ENCODE measurements at regions not wholly inside any gene's neighbourhood (a gene's known extent, or its start where the extent isn't known, plus 50 kb on each side); places are given as distances from the start of the nearest gene placed in this dataset.
A peak's percentile ranks its signal among the peaks of the same experiment; 100 is the strongest.

DNA sequence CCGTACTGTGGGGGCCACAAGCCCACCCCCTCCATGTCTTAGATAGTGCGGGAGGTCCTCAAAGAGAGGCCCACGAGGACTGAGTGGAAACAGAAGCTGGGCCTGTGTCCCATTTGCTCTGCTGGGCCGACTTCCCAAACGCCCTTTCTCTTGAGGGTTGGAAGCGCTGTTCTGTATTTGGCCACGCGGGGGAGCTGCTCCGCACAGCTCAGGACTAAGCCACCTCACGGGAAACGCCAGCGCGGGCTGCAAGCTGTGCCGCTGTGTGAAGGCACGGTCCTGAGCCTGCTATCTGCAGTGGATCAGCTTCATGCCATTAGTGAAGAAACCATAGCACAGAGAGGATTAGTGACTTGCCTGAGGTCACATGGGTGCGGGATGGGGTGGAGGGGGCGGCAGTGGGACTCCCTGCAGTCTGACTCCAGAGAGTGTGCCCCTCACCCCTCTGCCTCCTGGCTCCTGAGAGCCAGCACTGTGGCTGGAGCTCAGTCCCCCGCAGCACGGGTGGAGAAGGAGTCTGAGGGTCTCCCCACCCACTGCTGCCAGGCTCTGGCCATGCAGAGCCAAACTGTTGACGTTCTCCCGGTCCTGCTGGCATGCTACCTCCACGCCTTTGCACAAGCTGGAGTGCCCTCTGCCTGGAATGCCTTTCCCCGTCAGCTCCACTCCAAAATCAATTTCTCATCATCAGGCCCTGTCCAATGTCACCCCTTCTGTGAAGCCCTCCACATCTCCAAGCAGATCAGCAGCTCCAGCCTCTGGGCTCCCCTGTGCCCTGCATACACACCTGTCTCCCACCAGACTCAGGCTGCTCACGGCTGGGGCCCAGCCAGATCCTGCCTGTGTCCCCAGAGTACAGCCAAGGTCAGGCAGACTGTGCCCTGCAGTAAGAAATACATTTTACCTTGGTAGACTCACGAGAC, 51.5 kb upstream of the LRRC32 start:
- intact Hi-C loops (cut with DNase I), result no loop called here
- no peak overlapping the region for H3K4me3 ChIP-seq
- TF ChIP-seq POLR2A (IDR thresholded peaks at IDR 0.05), result no peak
- peak; percentile 62 to 91 (median 82) for TF ChIP-seq CTCF (IDR thresholded peaks at IDR 0.05)

GRCh38 chr11:76723142-76723541, 52.6 kb upstream of the LRRC32 start:
- Histone ChIP-seq H3K27me3 (no peaks in the 10 kb centered on the region), H3K9me3 (replicated peaks in 1 of 3) (no peaks in the 10 kb centered on the region), H3K36me3 (replicated peaks in 1 of 2) (no peaks in the 10 kb centered on the region), H3K27ac (no peak overlapping the region), H3K4me1 (replicated peaks in 1 of 2) (peaks cover 0 to 6% of the 10 kb centered on the region in 2 donors), H3K4me3 (no peak overlapping the region)
- DNase-seq, result no peak
- TF ChIP-seq POLR2A (IDR thresholded peaks at IDR 0.05) (no peak), CTCF (IDR thresholded peaks at IDR 0.05) (no peak)
- 60 to 75% (median 74%) methylated on average over 1 to 2 of the region's 2 CpGs for WGBS, 4 donors
- intact Hi-C loops (cut with DNase I), result no loop called here

More for the DNA sequence above, 51.5 kb upstream of the LRRC32 start:
- no peaks in the 10 kb centered on the region for H3K36me3 ChIP-seq (replicated peaks in 1 of 2)
- 15 to 34% (median 16%) methylated on average over 12 to 25 of the region's 25 CpGs for WGBS, 4 donors
- H3K27me3 ChIP-seq, result no peaks in the 10 kb centered on the region
- DNase-seq, result peak; percentile 84 to 94 (median 91)
- peaks cover 0 to 6% of the 10 kb centered on the region in 2 donors for H3K4me1 ChIP-seq (replicated peaks in 1 of 2)
- H3K27ac ChIP-seq, result no peak overlapping the region
- no peaks in the 10 kb centered on the region for H3K9me3 ChIP-seq (replicated peaks in 1 of 3)

DNA sequence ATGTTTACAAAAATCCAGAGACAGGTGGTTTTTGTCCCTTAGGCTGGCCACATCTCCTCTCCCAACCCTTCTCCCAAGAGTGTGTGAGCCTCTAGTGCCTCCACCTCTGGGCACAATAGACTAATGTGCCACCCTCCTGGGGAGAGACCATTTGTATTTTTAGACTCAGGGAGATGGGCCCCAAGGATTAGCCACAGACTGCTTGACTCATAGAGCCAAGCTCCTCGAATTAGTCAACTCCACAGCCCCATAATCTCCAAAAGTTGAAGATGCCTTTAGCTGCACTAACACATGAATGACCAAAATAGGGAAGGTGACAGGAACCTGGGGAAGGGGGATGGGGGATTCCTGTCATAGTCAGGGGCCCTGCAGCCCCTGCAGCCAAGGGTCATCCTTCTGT, 53.0 kb upstream of the LRRC32 start:
- Histone ChIP-seq H3K27me3 (no peaks in the 10 kb centered on the region), H3K27ac (no peak overlapping the region), H3K9me3 (replicated peaks in 1 of 3) (no peaks in the 10 kb centered on the region), H3K36me3 (replicated peaks in 1 of 2) (no peaks in the 10 kb centered on the region), H3K4me3 (no peak overlapping the region), H3K4me1 (replicated peaks in 1 of 2) (peaks cover 0 to 6% of the 10 kb centered on the region in 2 donors)
- 50 to 80% (median 58%) methylated on average over 1 of the region's 1 CpG for WGBS, 4 donors
- DNase-seq, result no peak
- TF ChIP-seq POLR2A (IDR thresholded peaks at IDR 0.05), result no peak
- no peak for TF ChIP-seq CTCF (IDR thresholded peaks at IDR 0.05)
- intact Hi-C loops (cut with DNase I), result no loop called here

- 53 to 59% (median 56%) methylated on average over 3 of the region's 3 CpGs for WGBS, 4 donors
- no peaks in the 10 kb centered on the region for H3K9me3 ChIP-seq (replicated peaks in 1 of 3)
- no peaks in the 10 kb centered on the region for H3K27me3 ChIP-seq
- TF ChIP-seq CTCF (IDR thresholded peaks at IDR 0.05), result no peak
- TF ChIP-seq POLR2A (IDR thresholded peaks at IDR 0.05), result no peak
- no peak overlapping the region for H3K27ac ChIP-seq
- peaks cover 0 to 8% of the 10 kb centered on the region in 2 donors for H3K4me1 ChIP-seq (replicated peaks in 1 of 2)
- no peak for DNase-seq
- H3K4me3 ChIP-seq, result no peak overlapping the region
- intact Hi-C loops (cut with DNase I), result no loop called here
- H3K36me3 ChIP-seq (replicated peaks in 1 of 2), result no peaks in the 10 kb centered on the region
Observed at GRCh38 chr11:76724171-76724768, 53.7 kb upstream of the LRRC32 start.

Data from adrenal gland (tissue), 9 donors.